ENCODE measurements at regions not wholly inside any gene's neighbourhood (a gene's known extent, or its start where the extent isn't known, plus 50 kb on each side); places are given as distances from the start of the nearest gene placed in this dataset.

DNA sequence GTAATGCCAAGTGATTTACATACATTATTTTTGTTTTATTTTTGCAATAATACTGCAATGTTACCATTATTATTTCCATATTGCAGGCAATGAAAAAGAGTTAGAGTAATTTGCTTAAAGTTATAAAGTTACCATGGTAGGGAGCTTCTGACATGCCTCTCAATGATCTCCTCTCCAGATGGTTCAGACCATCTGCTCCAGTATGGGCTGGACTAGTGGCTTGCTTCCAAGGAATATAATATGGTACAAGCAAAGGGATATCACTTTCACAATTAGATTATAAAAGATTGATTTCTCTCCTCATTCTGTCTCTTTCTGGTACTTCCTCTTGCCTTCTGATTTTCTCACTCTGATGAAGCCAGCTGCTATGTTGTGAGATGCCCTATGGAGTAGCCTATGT, 245.4 kb downstream of the INSIG2 start:
- no peak for DNase-seq
- H3K27me3 ChIP-seq (ENCODE audit: control insufficient read depth in 1 of 2, insufficient read depth in 1 of 2, low read length in 2 of 2): peaks cover 0 to 11% of the 10 kb centered on the region in 2 experiments
- no peaks in the 10 kb centered on the region for H3K9me3 ChIP-seq (ENCODE audit: control insufficient read depth, low read length)
- no peak overlapping the region for H3K18ac ChIP-seq (ENCODE audit: low read depth in 1 of 2, low read length in 2 of 2)
- no peak overlapping the region for H2BK15ac ChIP-seq (ENCODE audit: low read depth, poor library complexity, severe bottlenecking)
- no peaks in the 10 kb centered on the region for H3K79me1 ChIP-seq (replicated peaks; ENCODE audit: low read length, poor library complexity, severe bottlenecking)
- H3K14ac ChIP-seq (ENCODE audit: low read length in 2 of 2): no peak overlapping the region
- H3K36me3 ChIP-seq (ENCODE audit: control insufficient read depth in 1 of 2, insufficient read depth in 2 of 2, low read depth in 1 of 2, low read length in 2 of 2): no peaks in the 10 kb centered on the region
- H3K4me3 ChIP-seq (ENCODE audit: insufficient read depth in 1 of 2, low read depth in 1 of 2, low read length in 2 of 2): no peak overlapping the region
- H3K27ac ChIP-seq (ENCODE audit: low read length, poor library complexity, severe bottlenecking): no peak overlapping the region
- H3K4ac ChIP-seq (ENCODE audit: low read depth in 1 of 2, low read length in 2 of 2): no peak overlapping the region
- no peak overlapping the region for H3K4me2 ChIP-seq (ENCODE audit: low read length, poor library complexity, severe bottlenecking)
- H4K91ac ChIP-seq (ENCODE audit: low read length): no peak overlapping the region
- no peaks in the 10 kb centered on the region for H3K4me1 ChIP-seq (ENCODE audit: control insufficient read depth, insufficient read depth, low read depth, low read length)
- no peak overlapping the region for H3K9ac ChIP-seq (ENCODE audit: low read length)
- no peak overlapping the region for H2BK120ac ChIP-seq (ENCODE audit: low read depth, low read length)
- H2AK5ac ChIP-seq (ENCODE audit: low read length, severe bottlenecking): no peak overlapping the region
- H4K8ac ChIP-seq (ENCODE audit: low read length): no peak overlapping the region
- no peak overlapping the region for H2AFZ ChIP-seq (ENCODE audit: low read depth, low read length)
- H2BK5ac ChIP-seq (ENCODE audit: low read depth, low read length, poor library complexity, severe bottlenecking): no peak overlapping the region
- H3K23ac ChIP-seq (ENCODE audit: low read length in 2 of 2): no peak overlapping the region
- no peak overlapping the region for H2BK12ac ChIP-seq (ENCODE audit: low read length in 2 of 2)

DNA sequence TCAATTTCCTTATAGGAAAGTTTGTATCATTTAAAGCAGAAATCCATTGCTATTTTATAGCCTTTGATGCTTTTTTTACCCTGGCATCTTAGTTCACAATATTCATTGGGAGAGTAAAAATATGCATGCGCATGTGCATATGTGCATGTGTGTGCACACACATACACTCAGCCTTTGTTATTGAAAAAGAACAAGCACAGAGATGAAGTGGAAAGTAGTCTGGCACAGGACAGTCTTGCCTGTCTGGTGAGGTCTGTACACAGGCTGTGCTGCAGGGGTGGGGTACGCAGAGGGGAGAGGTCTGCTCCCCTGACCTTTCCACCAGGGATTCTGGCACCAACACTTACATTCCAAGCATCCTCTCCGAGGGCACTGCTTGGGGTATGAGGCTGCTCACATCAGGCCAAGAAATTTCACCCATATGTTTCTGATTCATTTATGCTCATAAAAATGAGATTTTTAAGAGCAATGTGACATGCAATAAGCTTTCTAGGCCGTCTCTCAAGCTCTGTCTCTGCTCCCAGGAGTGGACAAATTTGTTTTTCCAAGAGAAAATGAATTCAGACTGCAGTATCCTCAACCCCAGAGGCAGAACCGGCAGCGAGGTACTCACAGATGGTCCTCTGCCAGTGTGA, 237.2 kb downstream of the INSIG2 start:
- Histone ChIP-seq H4K91ac (ENCODE audit: low read length) (no peak overlapping the region), H3K18ac (ENCODE audit: low read depth in 1 of 2, low read length in 2 of 2) (no peak overlapping the region), H3K79me1 (replicated peaks; ENCODE audit: low read length, poor library complexity, severe bottlenecking) (no peaks in the 10 kb centered on the region), H2BK15ac (ENCODE audit: low read depth, poor library complexity, severe bottlenecking) (no peak overlapping the region), H3K4me3 (ENCODE audit: insufficient read depth in 1 of 2, low read depth in 1 of 2, low read length in 2 of 2) (no peak overlapping the region), H2BK120ac (ENCODE audit: low read depth, low read length) (no peak overlapping the region), H3K27ac (ENCODE audit: low read length, poor library complexity, severe bottlenecking) (no peak overlapping the region), H3K27me3 (ENCODE audit: control insufficient read depth in 1 of 2, insufficient read depth in 1 of 2, low read length in 2 of 2) (peaks cover 0 to 1% of the 10 kb centered on the region in 2 experiments), H2BK12ac (ENCODE audit: low read length in 2 of 2) (no peak overlapping the region), H3K9ac (ENCODE audit: low read length) (no peak overlapping the region), H2BK5ac (ENCODE audit: low read depth, low read length, poor library complexity, severe bottlenecking) (no peak overlapping the region), H3K36me3 (ENCODE audit: control insufficient read depth in 1 of 2, insufficient read depth in 2 of 2, low read depth in 1 of 2, low read length in 2 of 2) (no peaks in the 10 kb centered on the region), H3K4ac (ENCODE audit: low read depth in 1 of 2, low read length in 2 of 2) (no peak overlapping the region), H3K4me1 (ENCODE audit: control insufficient read depth, insufficient read depth, low read depth, low read length) (no peaks in the 10 kb centered on the region), H3K14ac (ENCODE audit: low read length in 2 of 2) (no peak overlapping the region), H3K4me2 (ENCODE audit: low read length, poor library complexity, severe bottlenecking) (no peak overlapping the region), H2AFZ (ENCODE audit: low read depth, low read length) (no peak overlapping the region), H4K8ac (ENCODE audit: low read length) (no peak overlapping the region), H2AK5ac (ENCODE audit: low read length, severe bottlenecking) (no peak overlapping the region), H3K23ac (ENCODE audit: low read length in 2 of 2) (no peak overlapping the region), H3K9me3 (ENCODE audit: control insufficient read depth, low read length) (no peaks in the 10 kb centered on the region)
- DNase-seq: no peak
- WGBS: 37% methylated on average over 4 of the region's 6 CpGs

DNA sequence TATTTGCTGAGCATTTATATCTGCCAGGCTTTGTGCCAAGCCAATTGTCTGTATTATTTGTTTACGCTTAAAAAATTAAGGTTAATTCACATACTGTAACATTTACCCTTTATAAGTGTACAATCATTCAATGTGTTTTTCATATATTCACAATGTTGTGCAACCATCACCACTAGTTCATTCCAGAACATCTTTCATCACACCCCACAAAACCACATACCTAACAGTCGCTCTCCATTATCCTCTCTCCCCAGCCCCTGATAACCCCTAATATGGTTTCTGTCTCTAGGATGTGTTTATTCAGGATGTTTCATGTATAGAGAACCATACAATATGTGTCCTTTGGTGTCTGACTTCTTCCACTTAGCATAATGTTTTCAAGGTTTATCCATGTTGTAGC, 234.1 kb downstream of the INSIG2 start:
- H3K4ac ChIP-seq (ENCODE audit: low read depth in 1 of 2, low read length in 2 of 2): no peak overlapping the region
- no peak overlapping the region for H4K8ac ChIP-seq (ENCODE audit: low read length)
- no peak overlapping the region for H2AFZ ChIP-seq (ENCODE audit: low read depth, low read length)
- no peak overlapping the region for H2BK12ac ChIP-seq (ENCODE audit: low read length in 2 of 2)
- no peak overlapping the region for H3K18ac ChIP-seq (ENCODE audit: low read depth in 1 of 2, low read length in 2 of 2)
- no peaks in the 10 kb centered on the region for H3K27me3 ChIP-seq (ENCODE audit: control insufficient read depth in 1 of 2, insufficient read depth in 1 of 2, low read length in 2 of 2)
- WGBS: no CpG with 5 or more reads among the region's 2 CpGs
- no peak overlapping the region for H3K4me3 ChIP-seq (ENCODE audit: insufficient read depth in 1 of 2, low read depth in 1 of 2, low read length in 2 of 2)
- no peak overlapping the region for H2BK120ac ChIP-seq (ENCODE audit: low read depth, low read length)
- no peak overlapping the region for H3K27ac ChIP-seq (ENCODE audit: low read length, poor library complexity, severe bottlenecking)
- no peaks in the 10 kb centered on the region for H3K4me1 ChIP-seq (ENCODE audit: control insufficient read depth, insufficient read depth, low read depth, low read length)
- DNase-seq: no peak
- no peak overlapping the region for H3K14ac ChIP-seq (ENCODE audit: low read length in 2 of 2)
- H3K9ac ChIP-seq (ENCODE audit: low read length): no peak overlapping the region
- H2AK5ac ChIP-seq (ENCODE audit: low read length, severe bottlenecking): no peak overlapping the region
- no peak overlapping the region for H3K4me2 ChIP-seq (ENCODE audit: low read length, poor library complexity, severe bottlenecking)
- H2BK5ac ChIP-seq (ENCODE audit: low read depth, low read length, poor library complexity, severe bottlenecking): no peak overlapping the region
- H3K79me1 ChIP-seq (replicated peaks; ENCODE audit: low read length, poor library complexity, severe bottlenecking): no peaks in the 10 kb centered on the region
- H3K9me3 ChIP-seq (ENCODE audit: control insufficient read depth, low read length): no peaks in the 10 kb centered on the region
- H3K36me3 ChIP-seq (ENCODE audit: control insufficient read depth in 1 of 2, insufficient read depth in 2 of 2, low read depth in 1 of 2, low read length in 2 of 2): no peaks in the 10 kb centered on the region
- no peak overlapping the region for H2BK15ac ChIP-seq (ENCODE audit: low read depth, poor library complexity, severe bottlenecking)
- no peak overlapping the region for H4K91ac ChIP-seq (ENCODE audit: low read length)
- no peak overlapping the region for H3K23ac ChIP-seq (ENCODE audit: low read length in 2 of 2)

DNA sequence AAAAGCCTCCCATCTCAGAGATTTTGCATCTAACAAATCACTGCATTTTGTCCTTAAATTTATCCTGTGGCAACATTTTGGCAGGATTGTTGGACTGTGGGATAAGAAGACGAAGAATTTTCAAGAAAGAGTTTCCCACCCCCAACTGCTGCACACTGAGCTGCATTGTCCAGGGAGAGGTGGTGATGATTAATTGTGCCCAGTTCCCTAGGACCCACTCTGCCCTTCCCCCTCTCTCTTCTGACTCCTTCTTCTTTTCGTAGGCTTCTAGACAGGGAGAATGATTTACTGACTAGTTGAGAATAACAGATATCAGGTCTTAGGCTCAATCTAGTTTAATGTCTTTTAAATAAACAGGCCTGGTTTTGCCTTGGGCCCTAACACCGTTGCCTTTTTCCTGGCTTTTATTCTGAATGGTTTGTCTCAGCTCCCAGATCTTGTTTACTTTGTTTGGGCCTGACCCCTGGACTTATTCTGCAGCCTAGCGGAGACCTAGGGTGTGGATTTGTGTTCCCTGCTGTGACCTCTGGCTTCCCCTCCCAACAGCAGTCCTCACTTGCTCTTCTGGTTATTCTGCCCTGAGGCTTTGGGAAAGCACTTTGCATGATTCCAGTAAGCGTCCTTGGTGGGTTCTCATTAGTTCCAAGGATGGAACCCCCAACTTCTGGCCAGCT, 233.3 kb downstream of the INSIG2 start:
- no peaks in the 10 kb centered on the region for H3K4me1 ChIP-seq (ENCODE audit: control insufficient read depth, insufficient read depth, low read depth, low read length)

More for the DNA sequence above, 233.3 kb downstream of the INSIG2 start:
- WGBS: 10% methylated on average over 3 of the region's 5 CpGs
- H3K9ac ChIP-seq (ENCODE audit: low read length): no peak overlapping the region
- no peak overlapping the region for H2AK5ac ChIP-seq (ENCODE audit: low read length, severe bottlenecking)
- H3K18ac ChIP-seq (ENCODE audit: low read depth in 1 of 2, low read length in 2 of 2): no peak overlapping the region
- no peak overlapping the region for H4K91ac ChIP-seq (ENCODE audit: low read length)
- H2BK5ac ChIP-seq (ENCODE audit: low read depth, low read length, poor library complexity, severe bottlenecking): no peak overlapping the region
- no peak overlapping the region for H2AFZ ChIP-seq (ENCODE audit: low read depth, low read length)
- H2BK12ac ChIP-seq (ENCODE audit: low read length in 2 of 2): no peak overlapping the region
- H3K4me3 ChIP-seq (ENCODE audit: insufficient read depth in 1 of 2, low read depth in 1 of 2, low read length in 2 of 2): no peak overlapping the region
- H3K14ac ChIP-seq (ENCODE audit: low read length in 2 of 2): no peak overlapping the region
- DNase-seq: no peak
- H4K8ac ChIP-seq (ENCODE audit: low read length): no peak overlapping the region
- no peak overlapping the region for H3K23ac ChIP-seq (ENCODE audit: low read length in 2 of 2)
- H2BK120ac ChIP-seq (ENCODE audit: low read depth, low read length): no peak overlapping the region
- H3K9me3 ChIP-seq (ENCODE audit: control insufficient read depth, low read length): no peaks in the 10 kb centered on the region
- no peak overlapping the region for H3K27ac ChIP-seq (ENCODE audit: low read length, poor library complexity, severe bottlenecking)
- H3K79me1 ChIP-seq (replicated peaks; ENCODE audit: low read length, poor library complexity, severe bottlenecking): no peaks in the 10 kb centered on the region
- H2BK15ac ChIP-seq (ENCODE audit: low read depth, poor library complexity, severe bottlenecking): no peak overlapping the region
- no peak overlapping the region for H3K4me2 ChIP-seq (ENCODE audit: low read length, poor library complexity, severe bottlenecking)
- no peaks in the 10 kb centered on the region for H3K36me3 ChIP-seq (ENCODE audit: control insufficient read depth in 1 of 2, insufficient read depth in 2 of 2, low read depth in 1 of 2, low read length in 2 of 2)
- no peaks in the 10 kb centered on the region for H3K27me3 ChIP-seq (ENCODE audit: control insufficient read depth in 1 of 2, insufficient read depth in 1 of 2, low read length in 2 of 2)
- no peak overlapping the region for H3K4ac ChIP-seq (ENCODE audit: low read depth in 1 of 2, low read length in 2 of 2)
